ENCODE measurements at regions not wholly inside any gene's neighbourhood (a gene's known extent, or its start where the extent isn't known, plus 50 kb on each side); places are given as distances from the start of the nearest gene placed in this dataset.

DNA sequence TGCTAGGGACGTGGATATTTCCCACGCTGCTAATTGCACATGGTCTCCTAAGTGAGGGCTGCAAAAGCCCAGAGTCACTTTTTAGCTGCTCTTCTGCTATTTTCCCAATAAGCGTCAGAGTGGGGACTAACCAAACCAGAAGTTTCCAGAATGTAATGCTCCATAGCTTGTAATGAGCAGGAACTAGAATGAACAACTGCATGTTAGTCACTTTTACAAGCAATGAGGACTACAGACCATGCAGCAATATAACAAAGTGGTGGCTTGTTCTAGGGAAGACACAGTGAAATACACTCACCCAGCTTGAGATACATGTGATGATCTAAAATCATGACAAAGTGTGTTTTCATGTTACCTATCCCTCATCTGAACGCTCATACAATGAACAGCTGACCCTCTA, 314.1 kb upstream of the SGK1 start:
- TF ChIP-seq RARB (CRISPR knock-in tag; IDR thresholded peaks at IDR 0.05): no peak
- TF ChIP-seq ARNTL (CRISPR knock-in tag; IDR thresholded peaks at IDR 0.05; ENCODE audit: borderline replicate concordance, low read depth): no peak
- TF ChIP-seq OSR1 (CRISPR knock-in tag; IDR thresholded peaks at IDR 0.05): no peak
- TF ChIP-seq, protein P1, sequence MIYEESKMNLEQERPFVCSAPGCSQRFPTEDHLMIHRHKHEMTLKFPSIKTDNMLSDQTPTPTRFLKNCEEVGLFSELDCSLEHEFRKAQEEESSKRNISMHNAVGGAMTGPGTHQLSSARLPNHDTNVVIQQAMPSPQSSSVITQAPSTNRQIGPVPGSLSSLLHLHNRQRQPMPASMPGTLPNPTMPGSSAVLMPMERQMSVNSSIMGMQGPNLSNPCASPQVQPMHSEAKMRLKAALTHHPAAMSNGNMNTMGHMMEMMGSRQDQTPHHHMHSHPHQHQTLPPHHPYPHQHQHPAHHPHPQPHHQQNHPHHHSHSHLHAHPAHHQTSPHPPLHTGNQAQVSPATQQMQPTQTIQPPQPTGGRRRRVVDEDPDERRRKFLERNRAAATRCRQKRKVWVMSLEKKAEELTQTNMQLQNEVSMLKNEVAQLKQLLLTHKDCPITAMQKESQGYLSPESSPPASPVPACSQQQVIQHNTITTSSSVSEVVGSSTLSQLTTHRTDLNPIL (CRISPR knock-in tag; IDR thresholded peaks at IDR 0.05; ENCODE audit: low read depth): no peak
- TF ChIP-seq, protein P2, sequence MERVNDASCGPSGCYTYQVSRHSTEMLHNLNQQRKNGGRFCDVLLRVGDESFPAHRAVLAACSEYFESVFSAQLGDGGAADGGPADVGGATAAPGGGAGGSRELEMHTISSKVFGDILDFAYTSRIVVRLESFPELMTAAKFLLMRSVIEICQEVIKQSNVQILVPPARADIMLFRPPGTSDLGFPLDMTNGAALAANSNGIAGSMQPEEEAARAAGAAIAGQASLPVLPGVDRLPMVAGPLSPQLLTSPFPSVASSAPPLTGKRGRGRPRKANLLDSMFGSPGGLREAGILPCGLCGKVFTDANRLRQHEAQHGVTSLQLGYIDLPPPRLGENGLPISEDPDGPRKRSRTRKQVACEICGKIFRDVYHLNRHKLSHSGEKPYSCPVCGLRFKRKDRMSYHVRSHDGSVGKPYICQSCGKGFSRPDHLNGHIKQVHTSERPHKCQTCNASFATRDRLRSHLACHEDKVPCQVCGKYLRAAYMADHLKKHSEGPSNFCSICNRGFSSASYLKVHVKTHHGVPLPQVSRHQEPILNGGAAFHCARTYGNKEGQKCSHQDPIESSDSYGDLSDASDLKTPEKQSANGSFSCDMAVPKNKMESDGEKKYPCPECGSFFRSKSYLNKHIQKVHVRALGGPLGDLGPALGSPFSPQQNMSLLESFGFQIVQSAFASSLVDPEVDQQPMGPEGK (CRISPR knock-in tag; IDR thresholded peaks at IDR 0.05; ENCODE audit: borderline replicate concordance): no peak
- no peak for TF ChIP-seq ZNF8 (CRISPR knock-in tag; IDR thresholded peaks at IDR 0.05)

All from SK-N-SH treated with all-trans-retinoic acid at 6 μM for 48 hours (cell line).